ENCODE measurements at regions not wholly inside any gene's neighbourhood (a gene's known extent, or its start where the extent isn't known, plus 50 kb on each side); places are given as distances from the start of the nearest gene placed in this dataset.

- H3K27me3 Mint-ChIP-seq (ENCODE audit: unreplicated experiment), result no peaks in the 10 kb centered on the region
- intact Hi-C loops (cut with micrococcal nuclease; ENCODE audit: unreplicated experiment), result no loop called here
- BruUV-seq (replicated peaks), result no TSS peak
- no peak overlapping the region for H3K27ac Mint-ChIP-seq (ENCODE audit: unreplicated experiment)
- no peaks in the 10 kb centered on the region for H3K9me3 Mint-ChIP-seq (ENCODE audit: low read depth, unreplicated experiment)
- no peaks in the 10 kb centered on the region for H3K36me3 Mint-ChIP-seq (ENCODE audit: insufficient read depth, unreplicated experiment)
- no peak for DNase-seq
- no peak for TF ChIP-seq CTCF (IDR thresholded peaks at IDR 0.05; ENCODE audit: unreplicated experiment)
- CTCF ChIA-PET, result no interaction called here
- no peaks in the 10 kb centered on the region for H3K4me1 Mint-ChIP-seq (ENCODE audit: low read depth, unreplicated experiment)
- no peak overlapping the region for H3K4me3 Mint-ChIP-seq (ENCODE audit: low read depth, unreplicated experiment)
Observed at GRCh38 chr1:55814967-55815366, 599.8 kb upstream of the USP24 start.

GRCh38 chr1:55813618-55814017, 598.5 kb upstream of the USP24 start:
- DNase-seq, result no peak
- H3K27me3 Mint-ChIP-seq (ENCODE audit: unreplicated experiment), result no peaks in the 10 kb centered on the region
- BruUV-seq (replicated peaks), result no TSS peak
- no peak overlapping the region for H3K27ac Mint-ChIP-seq (ENCODE audit: unreplicated experiment)
- H3K4me3 Mint-ChIP-seq (ENCODE audit: low read depth, unreplicated experiment), result no peak overlapping the region
- no peaks in the 10 kb centered on the region for H3K36me3 Mint-ChIP-seq (ENCODE audit: insufficient read depth, unreplicated experiment)
- no peaks in the 10 kb centered on the region for H3K4me1 Mint-ChIP-seq (ENCODE audit: low read depth, unreplicated experiment)
- intact Hi-C loops (cut with micrococcal nuclease; ENCODE audit: unreplicated experiment), result no loop called here
- CTCF ChIA-PET, result no interaction called here
- H3K9me3 Mint-ChIP-seq (ENCODE audit: low read depth, unreplicated experiment), result peaks cover 2% of the 10 kb centered on the region
- no peak for TF ChIP-seq CTCF (IDR thresholded peaks at IDR 0.05; ENCODE audit: unreplicated experiment)

GRCh38 chr1:55812281-55812680, 597.1 kb upstream of the USP24 start:
- no peak for DNase-seq
- H3K9me3 Mint-ChIP-seq (ENCODE audit: low read depth, unreplicated experiment), result peaks cover 2% of the 10 kb centered on the region

GRCh38 chr1:55808263-55808662, 593.1 kb upstream of the USP24 start:
- Mint-ChIP-seq H3K9me3 (ENCODE audit: low read depth, unreplicated experiment) (peaks cover 13% of the 10 kb centered on the region), H3K27me3 (ENCODE audit: unreplicated experiment) (peaks cover 8% of the 10 kb centered on the region), H3K36me3 (ENCODE audit: insufficient read depth, unreplicated experiment) (no peaks in the 10 kb centered on the region), H3K4me1 (ENCODE audit: low read depth, unreplicated experiment) (no peaks in the 10 kb centered on the region), H3K4me3 (ENCODE audit: low read depth, unreplicated experiment) (no peak overlapping the region), H3K27ac (ENCODE audit: unreplicated experiment) (no peak overlapping the region)
- TF ChIP-seq CTCF (IDR thresholded peaks at IDR 0.05; ENCODE audit: unreplicated experiment), result no peak
- intact Hi-C loops (cut with micrococcal nuclease; ENCODE audit: unreplicated experiment), result no loop called here
- DNase-seq, result no peak
- BruUV-seq (replicated peaks), result no TSS peak
- CTCF ChIA-PET, result no interaction called here

More at GRCh38 chr1:55812281-55812680, 597.1 kb upstream of the USP24 start:
- no TSS peak for BruUV-seq (replicated peaks)
- Mint-ChIP-seq H3K27ac (ENCODE audit: unreplicated experiment) (no peak overlapping the region), H3K36me3 (ENCODE audit: insufficient read depth, unreplicated experiment) (no peaks in the 10 kb centered on the region), H3K4me1 (ENCODE audit: low read depth, unreplicated experiment) (no peaks in the 10 kb centered on the region), H3K4me3 (ENCODE audit: low read depth, unreplicated experiment) (no peak overlapping the region), H3K27me3 (ENCODE audit: unreplicated experiment) (no peaks in the 10 kb centered on the region)
- CTCF ChIA-PET, result no interaction called here
- intact Hi-C loops (cut with micrococcal nuclease; ENCODE audit: unreplicated experiment), result no loop called here
- TF ChIP-seq CTCF (IDR thresholded peaks at IDR 0.05; ENCODE audit: unreplicated experiment), result no peak

GRCh38 chr1:55803429-55803828, 588.3 kb upstream of the USP24 start:
- peaks cover 8% of the 10 kb centered on the region for H3K27me3 Mint-ChIP-seq (ENCODE audit: unreplicated experiment)
- CTCF ChIA-PET, result no interaction called here
- no peak for TF ChIP-seq CTCF (IDR thresholded peaks at IDR 0.05; ENCODE audit: unreplicated experiment)
- no peaks in the 10 kb centered on the region for H3K36me3 Mint-ChIP-seq (ENCODE audit: insufficient read depth, unreplicated experiment)
- no peaks in the 10 kb centered on the region for H3K4me1 Mint-ChIP-seq (ENCODE audit: low read depth, unreplicated experiment)
- DNase-seq, result no peak
- no peak overlapping the region for H3K4me3 Mint-ChIP-seq (ENCODE audit: low read depth, unreplicated experiment)
- peaks cover 13% of the 10 kb centered on the region for H3K9me3 Mint-ChIP-seq (ENCODE audit: low read depth, unreplicated experiment)
- no TSS peak for BruUV-seq (replicated peaks)
- no peak overlapping the region for H3K27ac Mint-ChIP-seq (ENCODE audit: unreplicated experiment)
- intact Hi-C loops (cut with micrococcal nuclease; ENCODE audit: unreplicated experiment), result no loop called here

Data from Calu3 (cell line).